Chondrocyte (in vitro differentiated cells): ENCODE measurements at regions not wholly inside any gene's neighbourhood (a gene's known extent, or its start where the extent isn't known, plus 50 kb on each side); places are given as distances from the start of the nearest gene placed in this dataset.

Experiments
- DNase-seq: peaks from one replicate; pipeline ENCODE4 v3.0.0; 2021; ENCODE audit warnings: mixed read lengths, low spot score
- H3K27ac Mint-ChIP-seq: one replicate; pipeline ENCODE4 v1.8.0; 2021; ENCODE audit warnings: mild to moderate bottlenecking, moderate library complexity, mixed read lengths; ENCODE audit not compliant: unreplicated experiment
- H3K27me3 Mint-ChIP-seq: 2 replicates; pipeline ENCODE4 v1.8.0; 2021; ENCODE audit warnings: low read depth, mixed read lengths
- H3K36me3 Mint-ChIP-seq: 2 replicates; pipeline ENCODE4 v1.8.0; 2021; ENCODE audit warnings: low read depth, mixed read lengths
- H3K4me1 Mint-ChIP-seq: 2 replicates; pipeline ENCODE4 v1.8.0; 2021; ENCODE audit warnings: low read depth, mild to moderate bottlenecking, mixed read lengths
- H3K4me3 Mint-ChIP-seq: one replicate; pipeline ENCODE4 v1.8.0; 2021; ENCODE audit warnings: mild to moderate bottlenecking, moderate library complexity, mixed read lengths; ENCODE audit not compliant: unreplicated experiment
- H3K9me3 Mint-ChIP-seq: 2 replicates; pipeline ENCODE4 v1.8.0; 2021; ENCODE audit warnings: low read depth, mixed read lengths
- TF ChIP-seq, protein P1 (sequence below): fragments of 200-600 bp; sonication (generic); IDR thresholded peaks from 2 replicates; pipeline ENCODE4 v1.5.0; 2021; ENCODE audit warnings: antibody characterized with exemption, mild to moderate bottlenecking, moderate library complexity

DNA sequence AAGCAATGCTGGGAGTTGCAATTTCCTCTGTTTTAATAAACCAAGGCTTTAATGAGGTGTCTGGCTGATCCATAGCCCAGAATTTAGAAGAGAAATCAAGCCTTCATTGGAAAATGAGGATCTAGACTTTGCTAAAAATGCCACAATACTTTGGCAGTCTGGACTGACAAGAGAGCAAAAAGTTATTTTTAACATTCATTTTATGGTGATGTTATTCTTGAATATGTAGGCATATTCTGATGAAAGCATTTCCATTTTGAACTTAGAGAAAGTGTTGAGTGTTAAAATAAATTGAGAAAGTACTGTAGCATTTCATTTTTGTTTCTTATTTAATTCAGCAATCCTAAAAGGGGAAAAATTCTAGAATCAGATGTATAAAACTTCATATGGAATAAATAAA, 151.8 kb upstream of the HNMT start:
- no peaks in the 10 kb centered on the region for H3K4me1 Mint-ChIP-seq
- TF ChIP-seq, protein P1, sequence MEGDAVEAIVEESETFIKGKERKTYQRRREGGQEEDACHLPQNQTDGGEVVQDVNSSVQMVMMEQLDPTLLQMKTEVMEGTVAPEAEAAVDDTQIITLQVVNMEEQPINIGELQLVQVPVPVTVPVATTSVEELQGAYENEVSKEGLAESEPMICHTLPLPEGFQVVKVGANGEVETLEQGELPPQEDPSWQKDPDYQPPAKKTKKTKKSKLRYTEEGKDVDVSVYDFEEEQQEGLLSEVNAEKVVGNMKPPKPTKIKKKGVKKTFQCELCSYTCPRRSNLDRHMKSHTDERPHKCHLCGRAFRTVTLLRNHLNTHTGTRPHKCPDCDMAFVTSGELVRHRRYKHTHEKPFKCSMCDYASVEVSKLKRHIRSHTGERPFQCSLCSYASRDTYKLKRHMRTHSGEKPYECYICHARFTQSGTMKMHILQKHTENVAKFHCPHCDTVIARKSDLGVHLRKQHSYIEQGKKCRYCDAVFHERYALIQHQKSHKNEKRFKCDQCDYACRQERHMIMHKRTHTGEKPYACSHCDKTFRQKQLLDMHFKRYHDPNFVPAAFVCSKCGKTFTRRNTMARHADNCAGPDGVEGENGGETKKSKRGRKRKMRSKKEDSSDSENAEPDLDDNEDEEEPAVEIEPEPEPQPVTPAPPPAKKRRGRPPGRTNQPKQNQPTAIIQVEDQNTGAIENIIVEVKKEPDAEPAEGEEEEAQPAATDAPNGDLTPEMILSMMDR = no peak
- H3K36me3 Mint-ChIP-seq = no peaks in the 10 kb centered on the region
- H3K9me3 Mint-ChIP-seq = peaks cover 10% of the 10 kb centered on the region
- no peak overlapping the region for H3K4me3 Mint-ChIP-seq
- no peak for DNase-seq
- H3K27ac Mint-ChIP-seq = no peak overlapping the region
- H3K27me3 Mint-ChIP-seq = peaks cover 6% of the 10 kb centered on the region

DNA sequence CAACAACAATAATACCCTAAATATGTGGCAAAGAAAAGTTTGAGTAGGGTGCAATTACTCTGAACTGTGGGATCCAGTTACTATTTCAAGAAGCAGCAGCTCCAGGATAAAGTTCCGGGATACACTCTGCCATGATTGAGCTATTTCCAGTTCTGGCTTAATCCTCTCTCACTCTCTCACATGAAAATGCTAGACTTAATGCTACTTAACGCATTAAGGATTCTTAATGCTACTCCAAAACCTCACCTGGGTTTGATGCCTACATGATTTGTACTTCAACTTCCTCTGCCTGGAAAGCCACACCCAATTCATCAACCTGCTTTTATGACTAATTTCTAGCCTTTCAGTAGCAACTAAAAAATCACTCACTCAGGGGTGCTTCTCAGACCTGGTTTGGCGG, 151.1 kb upstream of the HNMT start:
- no peak for DNase-seq
- Mint-ChIP-seq H3K36me3 (no peaks in the 10 kb centered on the region), H3K27me3 (peaks cover 9% of the 10 kb centered on the region), H3K4me1 (no peaks in the 10 kb centered on the region), H3K9me3 (peaks cover 8% of the 10 kb centered on the region), H3K4me3 (no peak overlapping the region), H3K27ac (no peak overlapping the region)
- TF ChIP-seq, protein P1 = no peak

DNA sequence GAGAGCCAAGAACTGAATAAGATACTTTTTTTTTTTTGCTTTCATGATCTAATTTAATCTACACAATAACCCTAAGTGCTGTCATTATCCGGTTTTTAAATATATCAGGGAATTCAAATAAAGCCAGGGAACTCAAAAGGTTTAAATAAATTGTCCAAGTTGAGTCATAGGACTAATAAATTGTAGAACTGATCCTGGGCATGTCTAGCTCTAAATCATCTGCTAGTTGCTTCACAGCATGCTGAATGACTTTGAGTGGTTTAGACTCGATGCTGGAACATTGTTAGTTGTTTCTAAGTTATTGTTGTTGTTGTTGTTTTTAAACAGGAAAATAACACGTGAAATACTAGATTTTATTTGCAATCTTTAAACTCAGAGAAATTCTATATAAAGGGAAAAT, 147.2 kb upstream of the HNMT start:
- Mint-ChIP-seq H3K9me3 (peaks cover 15% of the 10 kb centered on the region), H3K27me3 (peaks cover 4% of the 10 kb centered on the region), H3K4me3 (no peak overlapping the region), H3K4me1 (no peaks in the 10 kb centered on the region), H3K27ac (no peak overlapping the region), H3K36me3 (no peaks in the 10 kb centered on the region)
- no peak for DNase-seq
- TF ChIP-seq, protein P1 = no peak

DNA sequence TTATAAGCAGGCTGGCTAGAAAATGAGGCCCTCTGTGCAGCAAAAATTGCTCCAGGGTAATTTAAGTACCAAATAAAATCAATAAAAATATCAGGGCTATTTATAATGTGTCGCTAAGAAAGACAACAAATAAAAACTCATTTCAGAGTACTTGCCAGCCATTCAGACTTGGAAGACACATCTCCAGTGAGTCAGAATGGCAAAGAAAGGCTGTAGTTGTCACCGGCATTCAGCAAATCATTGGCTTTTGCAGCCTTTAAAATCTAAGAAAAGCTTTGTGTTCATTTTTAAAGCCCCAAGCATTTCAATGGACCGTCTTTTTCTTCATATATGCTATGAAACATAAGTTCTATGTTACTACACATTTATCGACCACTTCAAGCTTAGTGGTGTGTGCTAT, 141.1 kb upstream of the HNMT start:
- H3K4me1 Mint-ChIP-seq = no peaks in the 10 kb centered on the region
- peaks cover 8% of the 10 kb centered on the region for H3K27me3 Mint-ChIP-seq
- no peak overlapping the region for H3K4me3 Mint-ChIP-seq
- no peaks in the 10 kb centered on the region for H3K36me3 Mint-ChIP-seq
- no peak for DNase-seq
- no peak overlapping the region for H3K27ac Mint-ChIP-seq
- H3K9me3 Mint-ChIP-seq = peaks cover 15% of the 10 kb centered on the region
- TF ChIP-seq, protein P1 = no peak

DNA sequence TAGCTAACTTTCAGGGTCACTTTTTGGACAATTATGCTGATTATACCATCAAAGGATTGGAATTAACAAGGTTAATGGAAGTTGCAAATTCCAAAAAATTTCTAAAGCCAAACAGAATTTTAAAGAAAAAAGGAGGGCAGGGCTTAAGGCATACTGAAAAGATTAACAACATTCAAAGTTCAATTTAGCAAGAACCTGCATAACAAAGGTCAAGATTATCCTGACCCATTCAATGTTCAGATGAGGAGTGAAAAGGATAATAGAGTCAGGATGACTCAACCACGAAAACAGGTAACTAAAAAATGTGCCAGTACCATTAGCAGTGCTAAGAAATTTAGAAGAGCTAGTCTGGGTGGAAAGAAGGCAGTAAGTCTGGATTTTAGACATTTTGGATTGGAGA, 139.8 kb upstream of the HNMT start:
- TF ChIP-seq, protein P1 = no peak
- Mint-ChIP-seq H3K4me3 (no peak overlapping the region), H3K27ac (no peak overlapping the region), H3K27me3 (peaks cover 7% of the 10 kb centered on the region), H3K9me3 (peaks cover 12% of the 10 kb centered on the region), H3K4me1 (no peaks in the 10 kb centered on the region), H3K36me3 (no peaks in the 10 kb centered on the region)
- DNase-seq = no peak
